ENCODE measurements at regions not wholly inside any gene's neighbourhood (a gene's known extent, or its start where the extent isn't known, plus 50 kb on each side); places are given as distances from the start of the nearest gene placed in this dataset.

- Mint-ChIP-seq H3K4me1 (ENCODE audit: low read depth) (peaks cover 15% of the 10 kb centered on the region), H3K9me3 (ENCODE audit: low read depth) (peaks cover 3% of the 10 kb centered on the region), H3K36me3 (ENCODE audit: insufficient read depth) (no peaks in the 10 kb centered on the region), H3K27me3 (no peaks in the 10 kb centered on the region), H3K27ac (no peak overlapping the region), H3K4me3 (ENCODE audit: low read depth) (no peak overlapping the region)
- no peak for TF ChIP-seq CTCF (IDR thresholded peaks at IDR 0.05; ENCODE audit: unreplicated experiment)
- DNase-seq (ENCODE audit: low spot score, unreplicated experiment) = no peak
Measured at GRCh38 chrX:42530027-42530426, 247.9 kb downstream of the PPP1R2C start.

GRCh38 chrX:42524379-42524778, 253.6 kb downstream of the PPP1R2C start:
- Mint-ChIP-seq H3K4me3 (ENCODE audit: low read depth) (no peak overlapping the region), H3K27me3 (no peaks in the 10 kb centered on the region), H3K36me3 (ENCODE audit: insufficient read depth) (no peaks in the 10 kb centered on the region), H3K4me1 (ENCODE audit: low read depth) (no peaks in the 10 kb centered on the region), H3K27ac (no peak overlapping the region), H3K9me3 (ENCODE audit: low read depth) (no peaks in the 10 kb centered on the region)
- no peak for DNase-seq (ENCODE audit: low spot score, unreplicated experiment)
- TF ChIP-seq CTCF (IDR thresholded peaks at IDR 0.05; ENCODE audit: unreplicated experiment) = no peak

GRCh38 chrX:42519666-42520231, 258.2 kb downstream of the PPP1R2C start:
- H3K27ac Mint-ChIP-seq = no peak overlapping the region
- no peaks in the 10 kb centered on the region for H3K27me3 Mint-ChIP-seq
- H3K9me3 Mint-ChIP-seq (ENCODE audit: low read depth) = no peaks in the 10 kb centered on the region
- H3K36me3 Mint-ChIP-seq (ENCODE audit: insufficient read depth) = no peaks in the 10 kb centered on the region
- TF ChIP-seq CTCF (IDR thresholded peaks at IDR 0.05; ENCODE audit: unreplicated experiment) = peak; percentile 29
- H3K4me1 Mint-ChIP-seq (ENCODE audit: low read depth) = no peaks in the 10 kb centered on the region
- no peak overlapping the region for H3K4me3 Mint-ChIP-seq (ENCODE audit: low read depth)
- no peak for DNase-seq (ENCODE audit: low spot score, unreplicated experiment)

- H3K9me3 Mint-ChIP-seq (ENCODE audit: low read depth) = peaks cover 4% of the 10 kb centered on the region
- no peak for DNase-seq (ENCODE audit: low spot score, unreplicated experiment)
- H3K27me3 Mint-ChIP-seq = no peaks in the 10 kb centered on the region
- no peaks in the 10 kb centered on the region for H3K36me3 Mint-ChIP-seq (ENCODE audit: insufficient read depth)
- H3K4me3 Mint-ChIP-seq (ENCODE audit: low read depth) = no peak overlapping the region
- no peaks in the 10 kb centered on the region for H3K4me1 Mint-ChIP-seq (ENCODE audit: low read depth)
- H3K27ac Mint-ChIP-seq = no peak overlapping the region
- TF ChIP-seq CTCF (IDR thresholded peaks at IDR 0.05; ENCODE audit: unreplicated experiment) = no peak
Measured at GRCh38 chrX:42515939-42516338, 262.0 kb downstream of the PPP1R2C start.

GRCh38 chrX:42505016-42505415, 272.9 kb downstream of the PPP1R2C start:
- Mint-ChIP-seq H3K36me3 (ENCODE audit: insufficient read depth) (no peaks in the 10 kb centered on the region), H3K9me3 (ENCODE audit: low read depth) (peaks cover 11% of the 10 kb centered on the region)
- TF ChIP-seq CTCF (IDR thresholded peaks at IDR 0.05; ENCODE audit: unreplicated experiment) = no peak

More at GRCh38 chrX:42505016-42505415, 272.9 kb downstream of the PPP1R2C start:
- Mint-ChIP-seq H3K27ac (no peak overlapping the region), H3K4me1 (ENCODE audit: low read depth) (peaks cover 5% of the 10 kb centered on the region), H3K4me3 (ENCODE audit: low read depth) (no peak overlapping the region), H3K27me3 (no peaks in the 10 kb centered on the region)
- DNase-seq (ENCODE audit: low spot score, unreplicated experiment) = no peak
